GM10266 (cell line): ENCODE measurements at regions not wholly inside any gene's neighbourhood (a gene's known extent, or its start where the extent isn't known, plus 50 kb on each side); places are given as distances from the start of the nearest gene placed in this dataset.

ENCODE experiments used
- DNase-seq: peaks from one replicate; pipeline ENCODE4 v3.0.0; 2012; ENCODE audit errors: extremely low spot score
- CTCF ChIP-seq: IDR thresholded peaks from 2 replicates; pipeline ENCODE4 v1.5.1; 2012; ENCODE audit warnings: mild to moderate bottlenecking, low read depth; ENCODE audit not compliant: control insufficient read depth, insufficient read depth; ENCODE audit errors: missing control alignments

DNA sequence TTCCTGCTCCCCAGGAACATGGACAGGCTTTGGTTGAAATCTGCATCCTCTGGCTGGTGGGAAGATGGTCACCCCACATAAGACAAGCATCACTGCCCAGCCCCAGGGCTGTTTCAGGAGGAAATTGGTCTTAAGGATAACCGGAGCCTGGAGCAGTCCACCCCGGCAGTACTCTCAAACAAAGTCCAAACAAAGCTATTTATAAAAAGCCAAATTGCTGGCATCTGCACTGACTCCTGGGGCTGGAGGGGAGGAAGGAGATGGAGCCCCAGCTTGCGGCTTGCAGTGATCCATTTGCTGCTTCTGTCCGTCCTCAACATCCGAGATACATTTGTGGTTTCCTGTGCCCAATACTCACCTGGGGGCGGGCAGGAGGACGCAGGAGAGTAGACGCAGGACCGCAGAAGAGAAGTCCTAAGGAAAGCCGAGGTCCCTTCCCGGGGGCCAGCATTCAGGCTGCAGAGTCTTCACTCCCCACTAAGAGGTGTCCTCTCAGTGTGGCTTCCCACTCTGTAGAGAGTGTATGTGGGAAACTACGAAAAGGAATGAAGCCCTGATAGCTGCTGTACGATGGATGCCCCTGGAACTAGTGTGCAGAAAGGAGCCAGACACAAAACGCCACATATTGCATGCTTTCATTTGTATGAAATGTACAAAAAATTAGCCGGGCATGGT, 107.3 kb upstream of the FGF3 start:
- DNase-seq = no peak
- no peak for TF ChIP-seq CTCF

GRCh38 chr11:69928121-69928520, 108.9 kb upstream of the FGF3 start:
- no peak for TF ChIP-seq CTCF
- no peak for DNase-seq

DNA sequence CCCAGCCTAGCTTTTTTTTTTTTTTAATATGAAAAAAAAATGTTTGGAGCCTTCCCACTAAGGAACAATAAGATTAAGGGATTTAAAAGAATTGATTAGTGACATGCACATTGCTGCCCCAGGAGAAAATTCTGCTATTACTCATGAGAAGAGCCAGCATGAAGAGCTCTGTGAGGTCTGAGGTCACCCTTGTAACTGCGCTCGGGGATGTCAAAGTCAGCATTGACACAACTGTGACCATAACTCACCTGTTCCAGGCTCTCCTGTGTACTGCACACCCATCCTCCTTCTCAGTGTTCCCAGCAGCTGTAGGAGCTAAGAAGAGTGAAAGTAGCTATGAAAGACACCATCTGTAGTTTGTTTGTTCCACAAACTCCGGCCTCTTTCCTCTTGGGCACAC, 109.8 kb upstream of the FGF3 start:
- TF ChIP-seq CTCF = no peak
- no peak for DNase-seq

GRCh38 chr11:69930081-69931059, 111.2 kb upstream of the FGF3 start:
- DNase-seq = no peak
- no peak for TF ChIP-seq CTCF

DNA sequence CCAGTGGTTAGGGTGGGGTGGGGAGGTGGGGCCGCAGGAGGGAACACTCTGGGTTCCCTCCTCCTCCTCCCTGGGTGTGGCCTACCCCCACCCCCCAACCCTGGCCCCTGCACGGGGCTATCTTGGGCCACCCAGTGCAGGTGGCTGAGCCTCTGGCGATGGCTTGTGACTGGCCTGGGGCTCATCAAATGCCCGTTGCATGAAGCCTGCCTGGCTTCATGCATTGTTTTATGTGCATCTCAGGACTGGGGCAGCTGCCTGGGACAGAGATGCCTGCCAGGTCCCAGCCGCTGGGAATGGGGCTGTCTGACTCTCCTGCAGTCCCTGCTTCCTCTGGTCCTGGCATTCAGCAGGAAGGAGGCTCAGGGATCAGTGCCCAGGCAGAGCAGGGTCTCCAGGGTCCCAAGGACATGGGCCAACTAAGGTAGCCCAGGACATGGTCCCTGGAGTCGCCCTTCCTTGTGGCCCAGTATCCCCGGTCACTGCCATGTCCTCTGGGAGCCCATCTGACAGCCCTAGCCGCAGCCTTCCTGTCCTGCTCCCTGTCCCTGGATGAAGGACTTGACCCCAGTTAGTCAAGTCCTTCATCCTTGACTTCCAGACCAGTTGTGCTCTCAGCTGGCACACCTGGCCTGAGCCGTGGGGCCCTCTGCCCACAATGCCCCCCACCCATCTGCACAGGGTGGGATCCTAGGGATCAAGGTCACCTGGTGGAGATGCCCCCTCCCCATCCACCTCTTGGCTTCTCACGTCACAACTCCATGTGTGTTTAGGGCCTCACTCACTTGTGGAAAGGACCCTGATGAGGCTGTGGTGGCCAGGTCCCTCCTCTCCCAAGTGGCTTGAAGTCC, 112.1 kb upstream of the FGF3 start:
- DNase-seq = no peak
- TF ChIP-seq CTCF = no peak

DNA sequence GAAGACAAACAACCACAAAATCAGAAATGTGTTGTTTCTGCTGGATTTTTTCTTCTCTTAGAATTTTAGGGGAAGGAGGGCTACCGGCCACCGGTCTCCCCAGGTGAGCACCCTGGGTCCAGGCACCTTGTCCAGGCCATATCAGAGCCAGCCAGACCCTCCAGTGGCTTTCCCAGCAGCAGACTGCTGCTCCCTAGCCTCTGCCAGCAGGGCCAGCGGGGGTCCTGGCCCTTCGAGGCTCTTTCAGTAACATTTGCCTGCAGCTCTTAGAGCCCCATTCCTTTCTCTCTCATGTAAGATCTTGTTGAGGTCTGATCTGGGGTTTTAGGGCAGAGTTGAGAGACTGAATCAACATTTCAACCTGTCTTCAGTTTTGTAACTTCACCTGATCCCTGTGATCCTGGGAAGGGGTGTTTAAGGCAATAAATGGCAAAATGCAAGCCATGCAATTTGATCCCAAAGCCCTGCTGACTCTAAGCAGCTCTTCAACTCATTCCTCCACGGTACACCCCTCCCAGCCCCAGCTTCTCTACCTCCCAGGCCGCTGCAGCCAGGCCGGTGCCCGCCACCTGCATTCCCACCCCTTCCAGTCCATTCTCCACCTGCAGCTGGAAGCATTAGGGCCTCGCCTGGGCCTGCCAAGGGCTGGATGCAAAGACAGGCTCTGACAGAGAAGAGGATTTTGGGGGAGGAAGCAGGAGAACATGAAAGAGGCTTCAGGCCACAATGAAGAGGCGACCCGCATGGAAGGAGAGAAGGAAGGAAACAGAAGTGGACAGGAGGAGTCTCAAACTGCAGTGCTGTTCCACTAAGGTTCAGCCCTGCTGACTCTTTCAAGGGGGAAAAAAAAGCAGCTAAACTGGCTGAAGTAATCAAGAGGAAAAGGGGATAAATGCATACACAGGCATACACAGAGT, 113.0 kb upstream of the FGF3 start:
- no peak for TF ChIP-seq CTCF
- DNase-seq = no peak
